KMS-11 (cell line): ENCODE measurements at regions not wholly inside any gene's neighbourhood (a gene's known extent, or its start where the extent isn't known, plus 50 kb on each side); places are given as distances from the start of the nearest gene placed in this dataset.

Experiments
- H2AFZ ChIP-seq: fragments of 200-600 bp; sonication (generic); 2 replicates; pipeline ENCODE4 v1.6.1; 2016; ENCODE audit warnings: antibody characterized with exemption, mixed run types, low read depth
- H3K27ac ChIP-seq: fragments of 200-600 bp; sonication (generic); 2 replicates; pipeline ENCODE4 v1.6.1; 2016; ENCODE audit warnings: mild to moderate bottlenecking, mixed run types
- H3K27me3 ChIP-seq: fragments of 200-600 bp; sonication (generic); 2 replicates; pipeline ENCODE4 v1.6.1; 2017; ENCODE audit warnings: mild to moderate bottlenecking, low read depth, mixed run types, moderate library complexity; ENCODE audit not compliant: insufficient read depth
- H3K36me3 ChIP-seq: fragments of 200-600 bp; sonication (generic); 2 replicates; pipeline ENCODE4 v1.6.1; 2017; ENCODE audit warnings: mild to moderate bottlenecking, mixed run types; ENCODE audit not compliant: insufficient read depth
- H3K4me1 ChIP-seq: fragments of 200-600 bp; sonication (generic); 2 replicates; pipeline ENCODE4 v1.6.1; 2016; ENCODE audit warnings: mild to moderate bottlenecking, low read depth, mixed run types; ENCODE audit not compliant: poor library complexity, severe bottlenecking
- H3K4me2 ChIP-seq: fragments of 200-600 bp; sonication (generic); 2 replicates; pipeline ENCODE4 v1.7.0; 2016; ENCODE audit warnings: mild to moderate bottlenecking, mixed run types
- H3K4me3 ChIP-seq: fragments of 200-600 bp; sonication (generic); IDR thresholded peaks from 2 replicates; pipeline ENCODE4 v1.6.1; 2017; ENCODE audit warnings: low read depth, low read length, mixed read lengths; ENCODE audit not compliant: insufficient read depth
- H3K79me2 ChIP-seq: fragments of 200-600 bp; sonication (generic); 2 replicates; pipeline ENCODE4 v1.6.1; 2016; ENCODE audit warnings: low read depth, mixed run types; ENCODE audit not compliant: insufficient read depth
- H3K9ac ChIP-seq: fragments of 200-600 bp; sonication (generic); 2 replicates; pipeline ENCODE4 v1.6.1; 2016; ENCODE audit warnings: mild to moderate bottlenecking, mixed run types
- H4K20me1 ChIP-seq: fragments of 200-600 bp; sonication (generic); 2 replicates; pipeline ENCODE4 v1.6.1; 2016; ENCODE audit warnings: mild to moderate bottlenecking, mixed run types; ENCODE audit not compliant: insufficient read depth
- TF ChIP-seq, protein P1 (sequence below): fragments of 200-600 bp; sonication (generic); conservative IDR thresholded peaks from 2 replicates; pipeline ENCODE4 v1.6.1; 2017; ENCODE audit warnings: low read depth, mild to moderate bottlenecking, antibody characterized with exemption, low read length, moderate library complexity, mixed read lengths

GRCh38 chr22:48698618-48699017 is 1129.1 kb downstream of the BRD1 start:
- no peaks in the 10 kb centered on the region for H3K79me2 ChIP-seq
- no peak overlapping the region for H3K9ac ChIP-seq
- TF ChIP-seq, protein P1, sequence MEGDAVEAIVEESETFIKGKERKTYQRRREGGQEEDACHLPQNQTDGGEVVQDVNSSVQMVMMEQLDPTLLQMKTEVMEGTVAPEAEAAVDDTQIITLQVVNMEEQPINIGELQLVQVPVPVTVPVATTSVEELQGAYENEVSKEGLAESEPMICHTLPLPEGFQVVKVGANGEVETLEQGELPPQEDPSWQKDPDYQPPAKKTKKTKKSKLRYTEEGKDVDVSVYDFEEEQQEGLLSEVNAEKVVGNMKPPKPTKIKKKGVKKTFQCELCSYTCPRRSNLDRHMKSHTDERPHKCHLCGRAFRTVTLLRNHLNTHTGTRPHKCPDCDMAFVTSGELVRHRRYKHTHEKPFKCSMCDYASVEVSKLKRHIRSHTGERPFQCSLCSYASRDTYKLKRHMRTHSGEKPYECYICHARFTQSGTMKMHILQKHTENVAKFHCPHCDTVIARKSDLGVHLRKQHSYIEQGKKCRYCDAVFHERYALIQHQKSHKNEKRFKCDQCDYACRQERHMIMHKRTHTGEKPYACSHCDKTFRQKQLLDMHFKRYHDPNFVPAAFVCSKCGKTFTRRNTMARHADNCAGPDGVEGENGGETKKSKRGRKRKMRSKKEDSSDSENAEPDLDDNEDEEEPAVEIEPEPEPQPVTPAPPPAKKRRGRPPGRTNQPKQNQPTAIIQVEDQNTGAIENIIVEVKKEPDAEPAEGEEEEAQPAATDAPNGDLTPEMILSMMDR = no peak
- H4K20me1 ChIP-seq = no peaks in the 10 kb centered on the region
- no peak overlapping the region for H2AFZ ChIP-seq
- H3K4me3 ChIP-seq = no peak overlapping the region
- no peak overlapping the region for H3K4me2 ChIP-seq
- H3K36me3 ChIP-seq = no peaks in the 10 kb centered on the region
- H3K27ac ChIP-seq = no peak overlapping the region
- no peaks in the 10 kb centered on the region for H3K4me1 ChIP-seq
- H3K27me3 ChIP-seq = no peaks in the 10 kb centered on the region

DNA sequence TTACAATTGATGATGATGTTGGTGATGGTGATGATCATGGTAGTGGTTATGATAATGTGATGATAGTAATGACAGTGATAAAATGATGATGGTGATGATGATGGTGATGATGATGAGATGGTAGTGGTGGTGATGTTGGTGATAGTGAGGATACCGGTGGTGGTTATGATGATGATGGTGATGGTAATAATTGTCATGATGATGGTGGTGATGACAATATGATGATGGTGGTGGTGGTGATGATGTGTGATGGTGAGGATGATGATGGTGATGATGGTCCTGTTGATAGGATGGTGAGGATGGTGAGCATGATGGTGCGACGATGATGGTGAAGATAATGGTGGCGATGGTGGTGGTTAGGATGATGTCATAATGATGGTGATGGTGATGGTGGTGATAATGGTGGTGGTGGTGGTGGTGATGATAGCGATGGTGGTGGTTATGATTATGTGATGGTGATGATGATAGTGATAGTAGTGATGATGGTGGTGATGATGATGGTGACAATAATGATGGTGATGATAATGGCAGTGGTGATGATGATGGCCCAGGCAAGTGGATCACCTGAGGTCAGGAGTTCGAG is 1129.9 kb downstream of the BRD1 start:
- no peaks in the 10 kb centered on the region for H4K20me1 ChIP-seq
- H2AFZ ChIP-seq = no peak overlapping the region
- no peaks in the 10 kb centered on the region for H3K4me1 ChIP-seq
- TF ChIP-seq, protein P1 = no peak
- H3K4me3 ChIP-seq = no peak overlapping the region
- H3K9ac ChIP-seq = no peak overlapping the region
- H3K79me2 ChIP-seq = no peaks in the 10 kb centered on the region
- H3K4me2 ChIP-seq = no peak overlapping the region
- H3K36me3 ChIP-seq = no peaks in the 10 kb centered on the region
- H3K27me3 ChIP-seq = no peaks in the 10 kb centered on the region
- H3K27ac ChIP-seq = no peak overlapping the region

DNA sequence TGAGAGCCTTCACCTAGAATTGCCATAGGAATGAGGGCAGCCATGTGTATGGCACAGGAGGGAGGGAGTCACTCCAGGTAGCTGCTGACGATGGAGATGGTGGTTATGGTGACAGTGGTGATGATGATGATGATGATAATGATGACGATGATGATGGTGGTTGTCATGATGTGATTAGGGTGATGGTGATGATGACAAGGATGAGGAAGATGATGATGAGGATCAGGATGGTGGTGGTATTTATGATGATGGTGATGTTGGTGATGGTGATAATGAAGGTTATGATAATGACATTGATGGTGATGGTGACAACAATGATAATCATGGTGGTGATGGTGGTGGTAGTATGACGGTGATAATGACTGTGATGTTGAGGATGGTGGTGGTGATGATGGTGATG is 1130.5 kb downstream of the BRD1 start:
- Histone ChIP-seq H3K4me2 (no peak overlapping the region), H3K4me3 (no peak overlapping the region), H3K27ac (no peak overlapping the region), H3K79me2 (no peaks in the 10 kb centered on the region), H3K27me3 (no peaks in the 10 kb centered on the region), H3K4me1 (no peaks in the 10 kb centered on the region), H3K36me3 (no peaks in the 10 kb centered on the region), H2AFZ (no peak overlapping the region), H3K9ac (no peak overlapping the region), H4K20me1 (no peaks in the 10 kb centered on the region)
- TF ChIP-seq, protein P1 = no peak

DNA sequence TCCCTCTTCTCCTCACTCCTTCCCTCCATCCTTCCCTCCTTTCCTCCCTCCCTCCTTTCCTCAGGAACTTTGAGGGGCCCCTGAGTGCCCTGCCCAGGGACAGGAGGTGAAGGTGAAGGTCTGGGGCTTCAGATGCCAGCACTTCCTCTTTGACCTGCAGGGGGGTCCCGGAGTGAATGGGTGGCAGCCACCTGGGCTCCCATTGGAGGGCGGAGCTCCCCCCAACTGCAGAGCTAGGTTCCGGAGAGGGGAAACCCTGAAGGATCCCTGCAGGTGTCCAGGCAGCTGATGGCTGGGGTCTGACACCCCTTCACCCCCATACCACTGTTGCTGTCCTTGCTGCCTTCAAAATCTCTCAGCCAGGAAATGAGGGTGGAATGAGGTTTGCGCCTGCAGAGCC is 1131.3 kb downstream of the BRD1 start:
- no peaks in the 10 kb centered on the region for H3K36me3 ChIP-seq
- H3K27ac ChIP-seq = no peak overlapping the region
- no peak overlapping the region for H3K4me2 ChIP-seq
- TF ChIP-seq, protein P1 = no peak
- no peak overlapping the region for H3K4me3 ChIP-seq
- H2AFZ ChIP-seq = no peak overlapping the region
- H3K27me3 ChIP-seq = no peaks in the 10 kb centered on the region
- no peak overlapping the region for H3K9ac ChIP-seq
- H3K4me1 ChIP-seq = no peaks in the 10 kb centered on the region
- no peaks in the 10 kb centered on the region for H3K79me2 ChIP-seq
- no peaks in the 10 kb centered on the region for H4K20me1 ChIP-seq
